ENCODE measurements at regions not wholly inside any gene's neighbourhood (a gene's known extent, or its start where the extent isn't known, plus 50 kb on each side); places are given as distances from the start of the nearest gene placed in this dataset.

- TF ChIP-seq CTCF (IDR thresholded peaks at IDR 0.05; ENCODE audit: insufficient read depth, low read length, poor library complexity, severe bottlenecking) (no peak), EZH2phosphoT487 (conservative IDR thresholded peaks at IDR 0.05; ENCODE audit: low read length) (no peak)
Measured at GRCh38 chr6:102761872-102762271, 1368.4 kb downstream of the GRIK2 start.
